Motor neuron (in vitro differentiated cells): ENCODE measurements at regions not wholly inside any gene's neighbourhood (a gene's known extent, or its start where the extent isn't known, plus 50 kb on each side); places are given as distances from the start of the nearest gene placed in this dataset.
A peak's percentile ranks its signal among the peaks of the same experiment; 100 is the strongest.

Experiments used
- ATAC-seq, 8 experiments: fragments of 200-7000 bp; cut with Tn5 transposase; replicated peaks in 6 of 8; 2 replicates each; pipeline ENCODE4 v1.8.0; 2021; ENCODE audit warnings: mild to moderate bottlenecking in 8 of 8, moderate library complexity in 8 of 8
- H3K27ac ChIP-seq, 2 donors: fragments of 250-450 bp; sonication (Bioruptor Pico); 2 replicates each; pipeline ENCODE4 v1.9.0; 2021; ENCODE audit warnings: antibody characterized with exemption in 2 of 2, mild to moderate bottlenecking in 2 of 2, moderate library complexity in 1 of 2
- H3K4me1 ChIP-seq, 2 donors: fragments of 250-450 bp; sonication (Bioruptor Pico); replicated peaks in 1 of 2; 2 replicates each; pipeline ENCODE4 v1.6.1; 2021; ENCODE audit warnings: antibody characterized with exemption in 2 of 2, mild to moderate bottlenecking in 2 of 2, moderate library complexity in 1 of 2
- H3K4me3 ChIP-seq, 5 donors: fragments of 250-450 bp; sonication (Bioruptor Pico); 2 replicates each; pipeline ENCODE4 v1.9.0; 2021; ENCODE audit warnings: antibody characterized with exemption in 5 of 5, mild to moderate bottlenecking in 5 of 5, moderate library complexity in 4 of 5
- WGBS, 10 experiments: fragments of 450-650 bp; shearing (Covaris generic); methylation state at CpG; one replicate each; pipeline ENCODE4 v1.0.0; 2022; 5-methylcytosine and 5-hydroxymethylcytosine counted together
- in situ Hi-C, 9 experiments: fragments of 400-800 bp; cut with MboI; loops; one replicate each; pipeline ENCODE4 v1.15.0; 2021; ENCODE audit warnings: low sequenced_read_pairs in 9 of 9, low pct_unique_long_range_greater_than_20kb in 2 of 9; ENCODE audit not compliant: unreplicated experiment in 9 of 9

DNA sequence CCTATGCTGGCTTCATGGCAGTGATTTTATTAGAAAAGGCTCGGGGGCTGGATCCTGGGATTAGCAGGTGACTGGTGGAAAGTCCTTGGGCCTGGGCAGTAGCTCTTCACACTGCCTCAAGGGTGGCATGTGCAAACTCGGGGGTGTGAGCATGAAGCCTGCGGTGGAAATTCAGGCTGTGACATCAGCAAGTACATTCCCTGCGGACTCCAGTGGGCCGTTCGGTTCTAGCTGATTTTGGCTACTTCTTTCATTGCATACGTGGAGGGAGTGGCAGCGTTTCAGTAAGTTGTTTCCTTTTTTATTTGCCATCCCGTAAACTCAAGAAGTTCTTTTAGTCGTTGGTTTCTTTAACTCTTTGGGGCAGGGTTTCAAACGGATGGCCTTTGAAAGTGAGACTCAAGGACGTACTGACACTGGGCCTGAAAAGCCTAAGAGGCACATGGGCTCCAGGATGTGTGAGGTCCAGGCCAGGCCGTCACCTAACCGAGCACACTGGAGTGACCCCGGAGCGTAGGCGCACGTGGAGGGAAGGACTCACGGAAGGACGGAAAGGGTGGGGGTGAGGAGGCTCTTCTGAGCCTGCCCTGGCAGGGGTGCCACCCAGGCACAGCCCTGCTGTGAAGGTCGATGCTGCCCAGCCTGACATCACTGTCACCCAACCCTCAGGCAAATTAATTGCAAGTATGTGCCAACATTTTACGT lies 104.0 kb upstream of the FRMD1 start:
- Histone ChIP-seq H3K27ac (no peak overlapping the region), H3K4me1 (peaks cover 3 to 4% of the 10 kb centered on the region in 2 donors), H3K4me3 (no peak overlapping the region)
- 49 to 100% (median 87%) methylated on average over 2 to 17 of the region's 22 CpGs; no CpG with 5 or more reads in 3 of the 10 experiments for WGBS, 10 experiments
- in situ Hi-C loops, result no loop called here
- no peak for ATAC-seq

DNA sequence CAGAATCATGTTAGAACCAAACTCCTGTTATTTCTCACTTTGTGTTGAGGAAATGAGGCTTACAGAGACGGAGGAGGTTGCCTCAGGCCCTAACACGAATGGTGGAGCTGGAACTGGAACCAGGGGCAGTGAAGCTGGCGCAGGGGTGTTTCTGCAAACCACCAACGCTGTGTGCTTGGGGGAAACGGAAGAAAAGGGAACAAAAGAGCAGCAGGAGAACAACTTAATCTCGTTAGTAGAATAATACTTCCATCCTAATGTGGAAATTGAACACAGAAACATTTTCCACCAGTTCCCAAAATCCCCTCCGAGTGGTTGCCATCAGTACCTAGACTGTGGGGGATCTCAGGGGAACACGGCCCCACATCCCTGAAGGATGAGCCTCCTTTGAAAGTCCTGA lies 103.4 kb upstream of the FRMD1 start:
- Histone ChIP-seq H3K4me1 (peaks cover 3 to 4% of the 10 kb centered on the region in 2 donors), H3K4me3 (no peak overlapping the region), H3K27ac (no peak overlapping the region)
- 0 to 77% (median 64%) methylated on average over 1 to 7 of the region's 8 CpGs; no CpG with 5 or more reads in 2 of the 10 experiments for WGBS, 10 experiments
- ATAC-seq, result no peak
- in situ Hi-C loops, result no loop called here

DNA sequence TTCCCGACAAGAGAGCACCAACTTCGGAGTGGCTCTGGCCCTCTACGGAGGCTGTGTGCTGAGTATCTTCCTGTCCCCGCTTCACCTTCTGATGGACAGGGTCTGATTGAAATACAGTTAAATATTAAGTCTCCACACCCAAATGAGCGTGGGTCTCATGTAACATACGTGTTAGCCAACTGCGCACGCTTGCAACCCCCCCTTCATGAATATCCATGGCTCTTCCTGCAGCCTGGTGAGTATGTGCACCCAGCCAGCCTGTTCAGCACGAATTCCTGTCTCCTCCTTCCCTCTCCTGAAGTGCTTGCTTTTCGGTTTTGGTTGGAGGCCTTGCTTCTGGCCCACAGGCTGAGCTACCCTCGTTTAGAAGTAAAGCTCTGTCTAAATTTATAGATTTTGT lies 102.9 kb upstream of the FRMD1 start:
- in situ Hi-C loops, result no loop called here
- no peak for ATAC-seq
- H3K27ac ChIP-seq, result no peak overlapping the region
- H3K4me3 ChIP-seq, result no peak overlapping the region
- 65 to 95% (median 76%) methylated on average over 4 to 10 of the region's 11 CpGs; no CpG with 5 or more reads in 4 of the 10 experiments for WGBS, 10 experiments
- H3K4me1 ChIP-seq, result peaks cover 4 to 6% of the 10 kb centered on the region in 2 donors

DNA sequence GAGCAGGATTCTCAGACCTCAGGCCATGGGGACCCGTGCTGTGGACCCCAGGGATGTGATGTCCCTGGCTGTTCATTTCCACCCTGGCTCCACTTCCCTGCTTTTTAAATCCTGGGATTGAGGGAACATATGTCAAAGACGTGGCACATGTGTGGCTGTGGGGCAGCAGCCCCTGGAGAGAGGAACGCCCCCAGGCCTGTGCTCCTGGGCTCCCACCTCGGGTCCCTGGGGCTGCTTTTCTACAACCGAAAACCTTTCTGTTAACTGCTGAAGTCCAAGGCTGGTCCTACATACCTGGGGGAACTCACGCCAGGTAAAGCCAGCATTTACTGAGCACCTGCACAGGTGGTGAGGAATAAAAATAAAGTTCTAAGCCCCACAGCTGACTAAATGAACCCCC lies 102.3 kb upstream of the FRMD1 start:
- Histone ChIP-seq H3K4me3 (no peak overlapping the region), H3K27ac (no peak overlapping the region), H3K4me1 (peaks cover 6 to 8% of the 10 kb centered on the region in 2 donors)
- WGBS, 10 experiments, result 0 to 100% (median 0%) methylated on average over 1 of the region's 6 CpGs; no CpG with 5 or more reads in 7 of the 10 experiments
- in situ Hi-C loops, result no loop called here
- no peak for ATAC-seq

DNA sequence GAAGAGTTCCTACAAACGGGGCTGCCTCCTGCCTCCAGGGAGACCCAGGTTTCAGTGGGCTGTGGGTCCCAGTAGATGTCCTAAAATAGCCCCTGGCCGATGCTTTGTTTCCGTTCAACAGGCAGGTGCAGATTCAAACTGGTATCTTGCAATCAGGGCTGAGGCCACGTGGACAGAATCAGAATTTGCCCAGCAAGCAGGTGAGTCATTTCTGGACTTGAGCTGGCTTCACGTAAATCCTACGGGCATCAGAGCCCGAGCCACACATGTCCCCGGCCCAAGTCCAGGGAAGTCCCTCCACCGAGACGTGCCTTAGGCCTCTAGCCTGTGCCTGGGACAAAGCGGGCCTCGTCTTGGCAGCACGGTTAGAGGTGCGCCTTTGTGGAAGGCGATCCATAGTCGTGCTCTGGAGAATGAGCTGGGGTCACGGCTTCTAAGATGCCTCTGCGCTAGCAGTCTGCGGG lies 101.6 kb upstream of the FRMD1 start:
- Histone ChIP-seq H3K4me3 (no peak overlapping the region), H3K4me1 (peaks cover 6 to 8% of the 10 kb centered on the region in 2 donors), H3K27ac (no peak overlapping the region)
- in situ Hi-C loops, result no loop called here
- peak in 3 of 8 experiments; percentile 21 to 27 (median 21) for ATAC-seq
- 31 to 100% (median 72%) methylated on average over 1 to 17 of the region's 19 CpGs; no CpG with 5 or more reads in 2 of the 10 experiments for WGBS, 10 experiments

DNA sequence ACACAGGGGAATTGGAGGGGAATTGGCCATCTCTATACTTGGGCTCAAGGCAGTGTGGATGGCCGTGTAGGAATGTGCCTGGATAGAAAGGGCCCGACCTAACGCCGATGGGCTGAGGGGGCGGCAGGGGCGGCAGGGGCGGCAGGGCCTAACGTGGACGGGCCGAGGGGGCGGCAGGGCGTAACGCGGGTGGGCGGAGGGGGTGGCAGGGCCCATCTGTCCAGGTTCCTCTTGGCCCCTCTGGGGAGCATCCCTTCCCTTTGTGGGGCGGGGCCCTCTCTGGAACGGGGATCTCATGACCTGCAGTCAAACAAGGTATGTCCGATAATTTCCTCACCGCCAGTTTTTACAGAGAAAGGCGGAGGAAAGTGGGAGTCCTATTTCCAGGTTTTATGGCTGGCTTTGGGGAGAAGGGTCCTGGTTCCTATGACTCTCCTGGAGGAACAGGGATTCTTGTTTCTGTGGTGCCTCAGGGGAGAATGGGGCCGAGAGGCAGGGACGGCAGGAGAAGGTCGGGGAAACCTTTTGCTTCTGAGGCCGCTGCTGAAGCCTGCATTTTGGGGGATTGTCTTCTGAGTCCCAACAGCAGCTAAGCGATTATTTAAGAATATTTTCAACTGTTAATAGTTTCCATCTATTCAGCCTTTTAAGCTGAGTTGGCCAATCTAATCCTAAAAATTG lies 100.8 kb upstream of the FRMD1 start:
- Histone ChIP-seq H3K4me3 (no peak overlapping the region), H3K4me1 (peaks cover 6 to 8% of the 10 kb centered on the region in 2 donors), H3K27ac (no peak overlapping the region)
- WGBS, 10 experiments, result 57 to 89% (median 70%) methylated on average over 1 to 9 of the region's 25 CpGs; no CpG with 5 or more reads in 6 of the 10 experiments
- no peak for ATAC-seq
- in situ Hi-C loops, result no loop called here

DNA sequence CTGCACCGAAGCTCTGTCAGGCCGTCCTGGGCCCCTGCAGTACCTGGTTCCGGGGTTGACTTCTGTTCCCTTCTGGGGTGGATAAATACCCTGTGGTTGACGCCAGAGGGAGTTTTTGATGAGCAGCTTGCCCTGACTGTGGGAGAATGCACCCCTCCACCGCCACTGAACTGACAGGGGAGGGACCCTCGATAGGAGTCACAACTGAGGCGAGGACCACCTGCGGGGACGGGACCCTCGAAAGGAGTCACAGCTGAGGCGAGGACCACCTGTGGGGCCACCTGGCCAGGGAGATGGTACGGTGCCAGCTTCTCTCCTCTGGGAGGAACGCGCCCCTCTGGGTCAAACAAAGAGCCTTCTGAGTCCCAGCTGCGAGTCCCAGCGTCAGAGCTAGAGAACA lies 100.1 kb upstream of the FRMD1 start:
- Histone ChIP-seq H3K27ac (no peak overlapping the region), H3K4me1 (peaks cover 6 to 8% of the 10 kb centered on the region in 2 donors), H3K4me3 (no peak overlapping the region)
- in situ Hi-C loops, result no loop called here
- no peak for ATAC-seq
- 52 to 98% (median 91%) methylated on average over 3 to 9 of the region's 16 CpGs; no CpG with 5 or more reads in 2 of the 10 experiments for WGBS, 10 experiments

DNA sequence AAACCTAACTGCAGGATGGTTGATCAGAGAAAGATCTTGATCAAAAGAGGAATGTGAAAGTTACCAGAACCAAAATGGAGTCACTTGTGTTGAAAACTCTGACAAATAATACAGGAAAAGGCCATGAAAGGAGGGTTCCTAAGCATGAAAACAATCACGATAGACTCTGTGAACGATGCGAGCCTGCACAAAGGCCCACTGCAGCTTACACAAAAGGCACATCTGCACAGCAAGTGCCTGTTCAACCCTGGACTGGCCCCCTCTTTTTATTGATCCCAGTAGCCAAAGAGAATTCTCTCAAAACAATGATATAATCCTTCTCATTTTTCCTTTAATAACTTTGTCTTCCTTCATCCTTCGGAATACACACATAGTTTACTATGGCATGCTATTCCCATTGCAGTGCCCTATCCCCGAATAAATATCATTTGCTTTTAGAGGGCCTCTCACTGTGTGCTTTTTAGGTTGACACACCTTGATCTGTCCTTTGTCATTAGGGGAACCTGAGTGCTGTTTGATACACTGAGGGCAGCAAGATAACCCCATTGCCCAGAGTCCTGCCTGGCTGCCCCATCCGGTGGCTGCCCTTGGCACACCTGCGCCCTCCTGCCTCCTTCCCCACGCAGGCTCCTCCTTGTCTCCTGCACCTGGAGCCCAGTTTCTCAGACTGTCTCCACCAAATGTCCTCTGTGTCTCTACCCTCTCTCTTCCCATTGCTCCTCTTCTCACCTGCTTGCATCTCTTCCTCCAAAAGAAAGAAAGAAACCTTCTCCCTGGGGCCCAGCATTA lies 98.3 kb upstream of the FRMD1 start:
- 50 to 100% (median 72%) methylated on average over 1 to 6 of the region's 8 CpGs; no CpG with 5 or more reads in 2 of the 10 experiments for WGBS, 10 experiments
- peak in 3 of 8 experiments; percentile 50 to 60 (median 51) for ATAC-seq
- Histone ChIP-seq H3K4me3 (no peak overlapping the region), H3K4me1 (peaks cover 6 to 8% of the 10 kb centered on the region in 2 donors), H3K27ac (no peak overlapping the region)
- in situ Hi-C loops, result no loop called here

DNA sequence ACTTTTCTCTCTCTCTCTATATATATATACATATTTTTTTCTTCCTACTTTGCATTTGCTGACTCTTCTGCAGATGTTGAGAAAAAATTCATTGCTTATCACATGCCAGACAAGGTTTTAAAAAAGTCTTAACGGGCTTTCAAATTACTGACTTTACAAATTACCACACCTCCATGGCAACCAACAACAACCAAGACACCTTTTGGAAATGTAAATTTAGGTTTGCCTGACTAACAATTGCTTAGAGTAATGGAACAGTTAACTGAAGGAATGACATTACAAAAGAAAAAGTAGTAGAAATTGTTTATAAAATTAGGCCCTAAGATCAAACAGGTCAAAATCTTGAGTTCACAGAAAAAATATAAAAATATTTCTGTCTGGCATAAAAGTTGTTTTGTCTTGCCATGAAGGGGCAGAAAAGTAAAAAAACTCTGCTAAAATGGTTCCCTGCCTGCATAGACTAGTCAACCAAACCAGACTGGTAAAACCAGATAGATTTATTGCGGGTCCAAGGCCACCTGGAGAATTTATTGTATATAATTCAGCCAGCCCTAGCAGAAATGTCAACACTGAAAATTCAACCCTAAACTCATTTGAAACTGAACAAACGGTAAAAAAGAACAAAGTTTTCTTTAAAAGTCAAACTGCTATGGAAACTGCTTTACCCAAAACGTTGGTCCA lies 92.8 kb upstream of the FRMD1 start:
- WGBS, 10 experiments, result 0 to 54% (median 16%) methylated on average over 1 to 4 of the region's 4 CpGs
- in situ Hi-C loops, result loop anchor here in 1 of 9 experiments (25.0 kb wide), 1 partner anchor 190 kb away; no protein-coding TSS in a partner anchor
- Histone ChIP-seq H3K27ac (no peak overlapping the region), H3K4me1 (peaks cover 1 to 7% of the 10 kb centered on the region in 2 donors), H3K4me3 (no peak overlapping the region)
- ATAC-seq, result no peak

DNA sequence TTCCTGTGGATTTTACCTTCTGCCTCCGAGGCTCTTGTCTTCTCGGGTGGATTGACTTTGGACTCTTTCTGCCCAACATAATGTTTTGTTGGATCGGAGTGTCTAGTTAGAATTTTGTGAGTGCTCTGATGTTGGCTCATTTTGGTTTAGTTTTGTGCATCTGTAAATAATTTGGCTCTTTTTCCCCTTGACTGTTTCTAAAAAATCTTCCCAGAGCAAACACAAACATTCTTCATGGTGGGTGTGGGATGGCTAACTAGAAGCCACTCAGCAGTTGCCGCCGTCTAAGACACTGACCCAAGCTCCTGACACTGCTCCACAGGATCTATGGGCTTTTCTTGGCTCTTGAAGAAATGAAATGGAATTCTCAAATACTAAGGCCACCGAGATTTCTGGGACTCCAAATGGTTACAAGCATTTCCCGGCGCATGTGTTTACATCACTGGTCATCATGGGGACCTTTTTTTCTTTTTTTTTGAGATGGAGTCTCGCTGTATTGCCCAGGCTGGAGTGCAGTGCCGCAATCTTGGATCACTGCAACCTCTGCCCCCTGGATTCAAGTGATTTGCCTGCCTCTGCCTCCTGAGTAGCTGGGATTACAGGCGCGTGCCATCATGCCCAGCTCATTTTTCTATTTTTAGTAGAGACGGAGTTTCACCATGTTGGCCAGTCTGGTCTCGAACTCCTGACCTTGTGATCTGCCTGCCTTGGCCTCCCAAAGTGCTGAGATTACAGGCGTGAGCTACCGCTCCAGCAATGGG lies 92.0 kb upstream of the FRMD1 start:
- in situ Hi-C loops, result loop anchor here in 1 of 9 experiments (25.0 kb wide), 1 partner anchor 191 kb away; no protein-coding TSS in a partner anchor
- Histone ChIP-seq H3K27ac (no peak overlapping the region), H3K4me3 (no peak overlapping the region), H3K4me1 (peaks cover 0 to 5% of the 10 kb centered on the region in 2 donors)
- WGBS, 10 experiments, result 40 to 100% (median 77%) methylated on average over 3 to 16 of the region's 16 CpGs; no CpG with 5 or more reads in 1 of the 10 experiments
- no peak for ATAC-seq

DNA sequence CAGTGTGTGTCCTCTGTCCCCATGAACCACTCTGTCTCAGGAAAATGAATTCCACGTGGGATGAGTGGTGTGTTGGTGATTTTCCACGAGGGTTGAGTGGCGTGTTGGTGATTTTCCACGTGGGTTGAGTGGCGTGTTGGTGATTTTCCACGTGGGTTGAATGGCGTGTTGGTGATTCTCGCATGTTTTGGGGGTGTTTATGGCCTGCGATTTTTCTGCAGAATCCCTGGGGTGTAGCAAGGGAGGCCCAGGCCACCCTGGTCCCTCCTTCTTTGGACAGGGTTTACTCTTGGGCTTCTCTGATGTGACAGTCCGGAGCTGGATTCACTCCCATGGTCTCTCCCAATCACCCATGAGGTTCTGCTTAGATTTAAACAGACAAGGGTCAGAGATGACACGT lies 90.6 kb upstream of the FRMD1 start:
- Histone ChIP-seq H3K4me3 (no peak overlapping the region), H3K27ac (no peak overlapping the region), H3K4me1 (peaks cover 5 to 6% of the 10 kb centered on the region in 2 donors)
- WGBS, 10 experiments, result 20 to 98% (median 90%) methylated on average over 2 to 6 of the region's 11 CpGs; no CpG with 5 or more reads in 3 of the 10 experiments
- in situ Hi-C loops, result loop anchor here in 1 of 9 experiments (25.0 kb wide), 1 partner anchor 193 kb away; no protein-coding TSS in a partner anchor
- no peak for ATAC-seq
